NCI-H82 treated with DMSO at 0.1 percent for 48 hours (cell line): ENCODE measurements at regions not wholly inside any gene's neighbourhood (a gene's known extent, or its start where the extent isn't known, plus 50 kb on each side); places are given as distances from the start of the nearest gene placed in this dataset.

ENCODE experiments used
- DNase-seq: peaks from one replicate; lab custom pipeline; 2025; ENCODE audit not compliant: unreplicated experiment; lab: John Stamatoyannopoulos, UW

DNA sequence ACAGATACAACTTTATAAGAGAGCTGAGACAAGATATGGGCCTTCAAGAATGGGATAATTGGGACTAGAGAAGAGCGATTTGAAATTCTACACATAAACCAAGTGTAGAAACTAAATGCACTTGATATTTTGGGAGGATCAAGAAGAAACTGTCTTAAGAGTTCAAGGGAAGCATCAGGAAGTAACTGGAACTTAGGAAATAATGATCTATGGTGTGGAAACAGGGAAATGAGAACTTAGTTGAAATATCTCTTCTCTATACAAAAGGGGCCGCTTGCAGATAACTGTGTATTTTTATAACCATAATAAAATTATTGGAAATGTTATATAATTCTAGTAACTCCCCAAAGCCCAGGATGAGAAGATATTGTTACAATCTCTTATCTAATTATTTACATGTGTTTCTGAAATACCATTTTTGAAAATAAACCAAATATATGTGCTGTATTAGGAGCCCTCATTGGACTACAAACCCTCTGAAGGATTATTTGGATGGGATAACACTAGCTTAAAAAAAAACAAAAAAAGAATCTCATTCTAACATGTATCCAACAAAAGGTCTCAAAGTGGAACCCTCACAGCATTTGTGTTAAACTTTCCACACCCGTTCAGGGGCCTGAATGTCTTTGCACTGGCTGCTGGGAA, 84.7 kb upstream of the FLRT2 start:
- no peak for DNase-seq

DNA sequence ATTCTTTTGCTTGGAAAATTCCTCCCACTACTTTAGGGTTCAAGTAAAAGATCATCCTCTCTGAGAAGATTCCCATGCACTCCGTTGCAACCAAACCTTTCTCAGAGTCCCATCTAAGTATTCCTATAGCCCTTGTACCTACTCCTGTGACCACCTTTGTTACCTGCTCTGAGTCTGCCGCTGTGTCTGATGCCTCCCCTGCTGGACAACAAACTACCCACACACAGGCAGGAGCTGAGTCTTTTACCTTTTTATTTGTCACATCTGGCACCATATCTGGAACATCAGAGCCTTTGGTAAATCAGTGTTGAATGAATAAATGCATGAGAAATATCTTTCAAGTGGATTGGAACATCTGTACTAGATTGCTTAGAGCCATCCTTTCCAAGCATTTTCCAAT, 82.1 kb upstream of the FLRT2 start:
- DNase-seq = no peak

DNA sequence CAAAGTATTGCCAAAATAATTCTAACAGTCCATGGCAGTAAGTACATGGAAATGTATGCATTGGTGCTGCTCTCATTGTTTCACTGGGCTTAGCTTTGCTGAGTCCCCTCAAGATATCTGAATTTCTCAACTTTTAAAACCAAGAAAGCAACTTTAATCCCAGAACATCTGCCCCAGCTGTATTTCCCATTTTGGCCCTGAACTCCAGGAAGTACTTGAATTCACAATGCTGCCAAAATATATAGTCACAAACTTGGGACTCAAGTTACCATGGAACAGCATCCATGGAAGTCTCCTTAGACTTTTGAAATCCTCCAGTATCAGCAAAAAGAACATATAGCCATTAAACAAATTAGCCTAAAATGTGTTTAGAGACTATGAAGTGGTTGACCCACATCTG, 78.5 kb upstream of the FLRT2 start:
- no peak for DNase-seq

DNA sequence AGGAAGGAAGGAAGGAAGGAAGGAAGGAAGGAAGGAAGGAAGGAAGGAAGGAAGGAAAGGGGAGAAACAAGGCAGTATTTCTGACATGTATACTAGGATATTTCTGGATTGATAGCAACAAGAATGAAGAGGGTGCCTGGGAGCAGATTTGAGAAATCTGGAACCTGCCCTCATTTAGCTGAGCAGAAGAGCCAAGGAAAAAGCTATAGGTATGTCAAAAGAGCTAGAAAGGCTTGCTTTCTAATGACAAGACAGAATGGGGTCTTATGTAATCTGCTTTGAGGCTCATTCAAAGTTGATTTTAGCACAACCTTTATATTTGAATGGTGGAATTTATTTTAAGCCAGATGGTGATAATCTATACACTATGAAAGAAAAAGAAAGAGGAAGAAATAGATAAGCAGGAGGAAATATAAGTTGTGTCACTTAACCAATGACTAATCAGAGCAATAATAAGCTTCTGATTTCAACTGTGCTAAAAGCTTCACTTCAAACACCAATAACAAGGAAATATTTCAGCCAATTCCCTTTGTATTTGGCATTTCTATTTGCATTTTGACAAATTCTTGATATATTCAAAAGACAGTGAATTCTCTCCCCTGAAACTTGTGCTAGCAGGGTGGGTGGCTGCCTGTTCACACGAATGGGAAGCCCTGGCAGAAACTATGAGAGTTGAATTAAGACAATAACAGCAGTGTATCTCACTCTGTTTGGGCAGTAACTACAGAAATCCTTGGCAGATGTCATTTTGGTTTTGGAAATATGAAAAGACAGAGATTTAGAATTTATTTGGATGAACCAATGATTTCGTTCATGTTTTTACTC, 76.3 kb upstream of the FLRT2 start:
- no peak for DNase-seq

- DNase-seq = no peak
These were observed 75.6 kb upstream of the FLRT2 start for GRCh38 chr14:85454226-85454813.

DNA sequence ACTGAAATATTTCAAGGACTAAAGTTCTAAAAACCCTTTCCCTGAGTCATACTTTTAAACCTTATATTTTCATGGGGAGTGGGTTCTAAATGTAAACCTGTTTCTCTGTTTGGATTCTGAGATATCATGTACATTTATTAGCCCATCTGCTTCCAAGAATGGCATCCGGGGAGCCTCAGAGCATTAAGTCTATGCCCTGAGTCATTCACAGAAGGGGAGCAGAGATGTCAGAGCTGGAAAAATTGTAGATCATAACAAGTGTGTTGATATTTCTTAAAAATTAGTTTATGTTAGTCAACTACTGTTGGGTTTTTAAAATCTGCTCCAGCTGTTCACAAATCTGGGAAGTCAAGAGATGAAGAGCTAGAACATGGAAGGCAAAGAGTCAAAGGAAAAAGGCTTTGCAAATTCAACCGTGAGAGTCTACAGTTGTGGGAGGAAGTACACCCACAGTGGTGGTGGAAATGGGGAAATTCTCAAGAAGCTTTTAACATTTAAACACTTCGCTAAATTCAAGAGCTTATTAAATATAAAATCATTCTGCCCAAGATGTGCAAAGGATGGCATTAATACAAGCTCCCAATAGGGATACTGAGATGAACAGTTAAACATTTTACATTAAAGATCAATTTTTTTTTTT, 70.5 kb upstream of the FLRT2 start:
- DNase-seq = no peak

GRCh38 chr14:85461432-85462133, 68.4 kb upstream of the FLRT2 start:
- no peak for DNase-seq

DNA sequence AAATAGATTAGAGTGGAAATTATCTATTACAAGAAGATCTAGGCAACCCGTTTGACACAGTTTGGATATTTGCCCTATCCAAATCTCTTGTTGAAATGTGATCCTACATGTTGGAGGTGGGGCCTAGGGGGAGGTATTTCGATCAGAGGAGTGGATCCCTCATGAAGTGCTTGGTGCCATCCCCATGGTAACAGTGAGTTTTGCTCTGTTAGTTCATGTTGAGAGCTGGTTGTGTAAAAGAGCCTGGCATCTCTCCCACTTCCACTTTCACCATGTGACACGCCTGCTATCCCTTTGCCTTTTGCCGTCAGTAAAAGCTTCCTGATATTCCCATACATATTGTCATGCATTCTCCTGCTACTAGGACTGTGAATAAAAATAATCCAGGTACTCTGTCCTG, 66.4 kb upstream of the FLRT2 start:
- DNase-seq = no peak

GRCh38 chr14:85464135-85464895, 65.6 kb upstream of the FLRT2 start:
- DNase-seq = no peak

DNA sequence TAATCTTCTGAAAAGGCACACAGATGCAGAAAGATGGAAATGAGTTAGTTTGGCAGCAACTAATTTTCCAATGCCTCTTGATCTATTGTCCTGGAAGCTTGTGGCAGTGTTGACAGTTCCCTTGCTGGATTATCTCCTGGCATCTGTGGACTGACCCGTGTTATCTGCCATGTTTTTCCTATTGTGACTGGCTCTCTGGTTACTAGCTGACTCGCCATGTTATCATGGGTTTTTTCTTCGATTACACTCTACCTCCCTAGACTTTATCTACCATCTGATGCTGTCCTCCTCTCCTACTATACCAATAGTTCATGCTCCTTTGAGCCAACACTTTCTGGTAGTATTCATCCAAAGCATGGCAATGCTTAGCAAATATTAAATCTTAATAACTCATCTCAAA, 63.3 kb upstream of the FLRT2 start:
- no peak for DNase-seq

GRCh38 chr14:85468816-85469215, 61.1 kb upstream of the FLRT2 start:
- no peak for DNase-seq

GRCh38 chr14:85471156-85471555, 58.8 kb upstream of the FLRT2 start:
- DNase-seq = no peak

- no peak for DNase-seq
These were observed 58.2 kb upstream of the FLRT2 start for GRCh38 chr14:85471744-85472143.

DNA sequence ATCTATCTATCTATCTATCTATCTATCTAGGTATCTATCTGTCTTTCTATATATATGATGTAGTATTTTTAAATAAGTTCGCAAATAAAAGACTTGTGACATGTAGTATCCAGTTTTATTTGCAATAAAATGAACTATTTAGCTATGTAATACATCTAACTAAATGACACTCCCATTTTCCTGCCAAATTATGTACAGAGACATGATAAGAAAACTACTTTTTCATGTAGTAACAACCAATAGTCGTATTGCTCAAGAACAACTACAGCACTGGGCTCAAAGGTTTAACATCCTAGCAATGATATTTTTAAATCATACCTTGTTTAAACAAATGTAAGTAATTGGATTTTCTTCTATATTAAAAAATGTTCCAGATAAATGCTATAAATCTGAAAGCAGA, 55.5 kb upstream of the FLRT2 start:
- DNase-seq = no peak

DNA sequence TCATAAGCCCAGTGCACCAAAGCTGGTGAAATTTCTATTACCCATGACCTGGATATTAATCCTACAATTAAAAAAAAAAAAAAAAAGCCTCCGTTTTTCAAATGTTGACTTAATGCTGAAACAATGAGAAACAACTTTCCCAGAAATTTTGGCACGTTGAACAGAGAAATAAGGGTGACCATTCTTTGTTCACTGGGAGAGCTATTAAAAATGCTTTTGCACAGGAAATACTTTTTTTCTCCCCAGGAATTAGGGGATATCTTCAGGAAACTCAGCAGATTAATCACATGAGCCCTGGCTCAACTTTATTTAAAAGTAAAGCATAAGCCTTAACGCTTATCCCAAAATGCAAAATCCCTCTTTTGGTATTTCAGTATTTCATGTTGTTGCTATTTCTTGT, 54.8 kb upstream of the FLRT2 start:
- no peak for DNase-seq

DNA sequence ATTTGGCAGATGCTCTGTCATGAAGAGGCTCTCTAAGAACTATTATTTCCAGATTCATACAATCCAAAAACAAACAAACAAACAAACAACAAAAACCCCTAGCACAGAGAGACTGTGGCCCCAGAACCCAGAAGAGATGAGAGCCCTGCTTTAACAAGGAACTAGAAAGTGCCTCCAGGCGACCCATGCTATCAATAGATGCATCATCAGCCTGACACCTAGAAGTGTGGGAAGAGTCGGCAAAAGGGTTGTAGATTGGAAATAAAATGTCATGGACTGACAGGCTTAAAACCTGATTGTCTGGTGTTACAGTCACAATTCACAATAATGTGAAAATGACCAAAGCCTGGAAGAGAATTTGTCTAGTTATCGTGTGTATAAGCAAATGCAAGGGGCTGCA, 50.6 kb upstream of the FLRT2 start:
- no peak for DNase-seq

DNA sequence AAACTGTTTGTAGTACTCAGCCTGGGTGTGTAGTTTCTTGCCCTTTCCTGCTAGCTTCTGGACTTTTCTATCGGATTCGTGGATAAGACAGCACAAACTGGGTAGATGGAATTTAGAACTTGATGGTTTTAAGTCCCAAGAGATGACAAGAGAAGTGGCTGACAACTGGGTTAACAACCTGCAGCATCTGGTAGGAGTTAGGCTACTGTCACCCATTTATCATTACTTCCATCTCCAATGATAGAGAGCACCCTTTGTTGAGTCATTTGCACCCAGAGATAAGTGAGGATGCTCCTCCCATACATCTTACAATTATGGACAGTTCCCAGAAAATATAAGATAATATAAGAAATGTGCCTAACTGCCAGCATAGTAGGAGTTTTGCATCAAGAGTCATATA, 50.2 kb upstream of the FLRT2 start:
- no peak for DNase-seq
